ENCODE measurements at regions not wholly inside any gene's neighbourhood (a gene's known extent, or its start where the extent isn't known, plus 50 kb on each side); places are given as distances from the start of the nearest gene placed in this dataset.

DNA sequence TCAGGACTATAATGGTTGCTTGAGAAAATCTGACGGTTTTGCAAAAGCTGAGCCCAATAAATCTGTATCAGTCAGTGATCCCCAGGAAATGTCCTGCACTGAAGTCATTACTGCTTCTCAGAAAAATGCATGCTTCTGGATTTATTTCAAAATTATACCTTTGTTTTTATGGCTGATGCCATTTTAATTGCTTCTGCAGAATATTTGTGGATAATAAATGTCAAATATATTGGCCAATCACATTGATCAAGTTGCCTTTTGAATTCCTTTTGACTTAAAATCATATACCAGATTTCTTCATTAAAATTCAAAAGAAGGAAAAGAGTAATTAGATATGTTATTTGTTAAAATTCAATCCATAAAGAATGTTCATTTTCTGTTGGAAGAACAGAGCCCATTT lies 842.9 kb upstream of the ADGRL4 start:
- TF ChIP-seq, protein P1, sequence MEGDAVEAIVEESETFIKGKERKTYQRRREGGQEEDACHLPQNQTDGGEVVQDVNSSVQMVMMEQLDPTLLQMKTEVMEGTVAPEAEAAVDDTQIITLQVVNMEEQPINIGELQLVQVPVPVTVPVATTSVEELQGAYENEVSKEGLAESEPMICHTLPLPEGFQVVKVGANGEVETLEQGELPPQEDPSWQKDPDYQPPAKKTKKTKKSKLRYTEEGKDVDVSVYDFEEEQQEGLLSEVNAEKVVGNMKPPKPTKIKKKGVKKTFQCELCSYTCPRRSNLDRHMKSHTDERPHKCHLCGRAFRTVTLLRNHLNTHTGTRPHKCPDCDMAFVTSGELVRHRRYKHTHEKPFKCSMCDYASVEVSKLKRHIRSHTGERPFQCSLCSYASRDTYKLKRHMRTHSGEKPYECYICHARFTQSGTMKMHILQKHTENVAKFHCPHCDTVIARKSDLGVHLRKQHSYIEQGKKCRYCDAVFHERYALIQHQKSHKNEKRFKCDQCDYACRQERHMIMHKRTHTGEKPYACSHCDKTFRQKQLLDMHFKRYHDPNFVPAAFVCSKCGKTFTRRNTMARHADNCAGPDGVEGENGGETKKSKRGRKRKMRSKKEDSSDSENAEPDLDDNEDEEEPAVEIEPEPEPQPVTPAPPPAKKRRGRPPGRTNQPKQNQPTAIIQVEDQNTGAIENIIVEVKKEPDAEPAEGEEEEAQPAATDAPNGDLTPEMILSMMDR (conservative IDR thresholded peaks at IDR 0.05; ENCODE audit: low read depth, low read length), result no peak
- no peak for DNase-seq (ENCODE audit: low read depth)
- no peak overlapping the region for H3K4me3 ChIP-seq (ENCODE audit: low read length)

DNA sequence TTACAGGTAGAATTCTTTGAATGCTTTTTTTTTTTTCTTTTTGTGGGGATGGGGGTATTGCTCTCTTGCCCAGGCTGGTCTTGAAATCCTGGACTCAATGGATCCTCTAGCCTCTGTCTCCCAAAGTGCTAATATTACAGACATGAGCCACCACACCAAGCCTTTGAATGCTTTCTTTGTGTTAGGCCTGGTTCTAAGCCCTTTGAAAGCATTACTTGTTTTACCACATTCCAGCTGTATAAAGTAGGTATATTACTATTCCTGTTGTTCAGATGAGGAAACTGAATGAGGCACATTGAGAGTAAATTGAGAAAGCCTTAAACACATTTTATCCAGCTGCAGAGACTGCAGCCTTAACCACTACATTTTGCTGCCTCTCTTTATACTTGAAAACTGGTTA lies 841.8 kb upstream of the ADGRL4 start:
- H3K4me3 ChIP-seq (ENCODE audit: low read length), result no peak overlapping the region
- no peak for DNase-seq (ENCODE audit: low read depth)
- TF ChIP-seq, protein P1 (conservative IDR thresholded peaks at IDR 0.05; ENCODE audit: low read depth, low read length), result no peak

DNA sequence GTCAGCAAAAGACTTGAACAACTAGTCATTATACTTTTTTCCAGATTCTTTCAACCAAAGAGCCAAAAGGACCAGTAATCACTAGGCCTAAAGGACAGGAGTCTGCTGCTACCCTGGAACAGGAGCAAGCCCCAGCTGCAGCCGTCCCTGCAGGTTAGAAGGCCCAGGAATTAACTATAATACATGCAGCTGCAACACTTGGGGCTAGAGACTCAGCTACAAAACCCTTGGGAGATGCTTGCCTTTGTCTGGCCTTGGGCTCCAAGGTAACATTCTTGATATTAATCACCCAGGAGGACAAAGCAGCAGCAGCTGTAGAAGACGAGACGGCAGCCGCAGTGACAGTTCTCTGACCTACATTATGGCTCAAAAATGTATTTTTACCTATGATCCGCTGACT lies 841.2 kb upstream of the ADGRL4 start:
- TF ChIP-seq, protein P1 (conservative IDR thresholded peaks at IDR 0.05; ENCODE audit: low read depth, low read length), result no peak

DNA sequence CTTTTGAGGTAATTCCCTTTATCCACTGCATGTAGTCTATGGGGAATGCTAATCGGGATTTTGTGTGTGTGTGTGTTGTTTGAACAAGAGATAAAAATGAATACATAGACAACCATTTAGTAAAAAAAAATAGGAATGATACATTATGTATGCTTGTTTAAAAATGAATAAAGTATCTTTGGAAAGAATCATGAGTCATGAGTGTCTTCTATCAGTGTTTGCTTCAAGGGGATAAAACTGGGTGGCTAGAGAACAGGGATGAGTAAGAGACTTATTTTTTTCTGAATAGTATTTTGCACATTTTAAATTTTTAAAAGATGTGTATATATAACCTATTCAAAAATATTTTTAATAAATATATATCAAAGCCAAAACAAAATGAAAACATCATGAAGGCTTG lies 839.4 kb upstream of the ADGRL4 start:
- H3K4me3 ChIP-seq (ENCODE audit: low read length), result no peak overlapping the region
- TF ChIP-seq, protein P1 (conservative IDR thresholded peaks at IDR 0.05; ENCODE audit: low read depth, low read length), result no peak
- no peak for DNase-seq (ENCODE audit: low read depth)

More for the DNA sequence above, 841.2 kb upstream of the ADGRL4 start:
- no peak for DNase-seq (ENCODE audit: low read depth)
- H3K4me3 ChIP-seq (ENCODE audit: low read length), result no peak overlapping the region

DNA sequence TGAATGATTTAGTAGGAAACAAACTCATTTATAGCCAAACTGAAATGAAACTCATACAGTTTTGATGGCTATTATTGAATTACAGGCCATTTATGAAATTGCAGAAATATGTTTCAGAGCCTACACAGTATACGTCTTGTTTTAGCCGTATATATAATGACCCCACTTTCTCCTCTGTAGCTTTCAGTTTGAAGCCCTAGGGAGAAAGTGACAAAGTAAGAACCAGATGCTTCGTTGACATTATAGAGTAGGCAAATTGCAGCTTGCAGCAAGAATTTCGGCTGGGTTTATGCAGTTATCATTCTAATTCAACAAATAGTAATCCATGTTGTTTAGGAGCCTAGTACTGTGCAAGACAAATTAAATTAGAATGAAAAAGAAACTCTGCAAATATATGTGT lies 836.3 kb upstream of the ADGRL4 start:
- H3K4me3 ChIP-seq (ENCODE audit: low read length), result no peak overlapping the region
- DNase-seq (ENCODE audit: low read depth), result no peak
- TF ChIP-seq, protein P1 (conservative IDR thresholded peaks at IDR 0.05; ENCODE audit: low read depth, low read length), result no peak

DNA sequence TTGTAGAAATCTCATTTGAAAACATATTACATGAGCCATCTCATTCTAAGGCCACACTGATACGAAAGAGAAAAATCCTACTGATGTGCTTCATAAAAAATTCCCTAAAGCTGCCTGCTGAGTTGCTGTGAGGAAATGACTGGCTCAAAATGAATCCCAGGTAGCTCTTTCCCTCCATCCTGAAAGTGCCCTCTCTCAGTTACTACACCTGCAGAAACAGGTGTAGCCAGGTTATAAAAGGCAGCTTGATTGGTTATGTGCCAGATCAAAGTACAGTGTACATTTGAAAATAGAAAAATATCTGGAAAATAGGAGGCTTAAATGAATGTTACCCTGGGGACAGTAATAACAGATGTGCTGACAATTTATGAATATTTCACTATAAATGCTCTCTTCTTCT lies 833.4 kb upstream of the ADGRL4 start:
- TF ChIP-seq, protein P1 (conservative IDR thresholded peaks at IDR 0.05; ENCODE audit: low read depth, low read length), result no peak
- DNase-seq (ENCODE audit: low read depth), result no peak
- no peak overlapping the region for H3K4me3 ChIP-seq (ENCODE audit: low read length)

DNA sequence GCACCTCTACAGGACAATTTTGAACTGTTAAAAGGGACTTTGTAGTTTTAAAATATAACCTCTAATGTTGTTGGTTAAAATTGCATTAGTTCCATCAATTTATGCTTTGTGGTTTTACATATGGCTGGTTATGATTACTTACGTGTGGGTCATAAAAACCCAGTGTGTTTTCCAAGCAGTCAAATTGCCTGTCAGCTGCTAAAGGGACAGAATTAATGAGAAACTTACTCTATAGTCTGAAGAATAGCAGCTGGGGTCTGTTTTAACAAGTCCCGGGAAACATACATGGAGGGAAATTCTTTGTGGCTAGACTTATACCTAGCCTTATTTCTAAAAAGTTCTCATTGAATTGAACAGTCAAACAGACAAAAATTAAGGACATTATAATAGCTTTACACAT lies 820.9 kb upstream of the ADGRL4 start:
- H3K4me3 ChIP-seq (ENCODE audit: low read length), result no peak overlapping the region
- TF ChIP-seq, protein P1 (conservative IDR thresholded peaks at IDR 0.05; ENCODE audit: low read depth, low read length), result no peak
- no peak for DNase-seq (ENCODE audit: low read depth)
